Right hindlimb (tissue), 1 donor: ENCODE measurements at regions not wholly inside any gene's neighbourhood (a gene's known extent, or its start where the extent isn't known, plus 50 kb on each side); places are given as distances from the start of the nearest gene placed in this dataset.

ENCODE experiments used
- DNase-seq: peaks from one replicate; pipeline ENCODE4 v3.0.0-alpha.2; 2018

- DNase-seq, result no peak
Observed at GRCh38 chr20:39795401-39796272, 833.5 kb downstream of the DHX35 start.

DNA sequence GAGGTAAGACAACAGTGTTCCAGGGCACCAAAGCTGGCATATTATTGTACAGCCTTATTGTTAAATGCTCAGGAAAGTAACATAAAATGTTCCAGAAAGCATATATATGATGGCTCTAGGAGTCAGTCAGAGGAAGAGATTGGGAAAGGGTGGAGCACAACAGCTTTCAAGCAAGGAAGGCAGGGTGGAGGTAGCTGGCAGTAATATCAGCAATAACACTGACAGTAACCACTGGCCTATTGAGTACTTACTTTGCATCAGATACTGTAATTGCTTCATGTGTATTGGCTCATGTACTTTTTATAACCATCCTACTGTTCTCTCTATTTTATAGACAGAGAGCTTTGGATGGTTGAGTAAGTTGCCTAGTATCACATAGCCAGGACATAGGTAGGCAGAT lies 830.2 kb downstream of the DHX35 start:
- DNase-seq, result no peak

DNA sequence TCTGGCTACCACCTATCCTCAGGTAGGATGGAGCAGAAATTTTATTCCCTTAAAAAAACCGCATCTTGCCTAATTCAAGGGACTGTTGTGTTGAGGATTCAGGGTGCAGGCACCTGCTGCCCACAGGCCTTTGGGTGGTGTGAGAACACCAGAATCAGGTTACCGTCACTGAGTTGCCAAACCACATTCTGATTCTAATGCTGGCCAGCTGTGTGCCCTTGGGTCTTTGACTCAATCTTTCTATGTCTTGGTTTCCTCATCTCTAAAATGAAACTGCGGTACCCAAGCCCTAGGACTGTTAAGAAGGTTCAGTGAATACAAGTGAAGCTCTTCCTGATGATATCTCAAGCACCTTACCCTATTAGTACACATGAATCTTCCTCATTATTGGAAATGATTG lies 827.3 kb downstream of the DHX35 start:
- DNase-seq, result no peak

DNA sequence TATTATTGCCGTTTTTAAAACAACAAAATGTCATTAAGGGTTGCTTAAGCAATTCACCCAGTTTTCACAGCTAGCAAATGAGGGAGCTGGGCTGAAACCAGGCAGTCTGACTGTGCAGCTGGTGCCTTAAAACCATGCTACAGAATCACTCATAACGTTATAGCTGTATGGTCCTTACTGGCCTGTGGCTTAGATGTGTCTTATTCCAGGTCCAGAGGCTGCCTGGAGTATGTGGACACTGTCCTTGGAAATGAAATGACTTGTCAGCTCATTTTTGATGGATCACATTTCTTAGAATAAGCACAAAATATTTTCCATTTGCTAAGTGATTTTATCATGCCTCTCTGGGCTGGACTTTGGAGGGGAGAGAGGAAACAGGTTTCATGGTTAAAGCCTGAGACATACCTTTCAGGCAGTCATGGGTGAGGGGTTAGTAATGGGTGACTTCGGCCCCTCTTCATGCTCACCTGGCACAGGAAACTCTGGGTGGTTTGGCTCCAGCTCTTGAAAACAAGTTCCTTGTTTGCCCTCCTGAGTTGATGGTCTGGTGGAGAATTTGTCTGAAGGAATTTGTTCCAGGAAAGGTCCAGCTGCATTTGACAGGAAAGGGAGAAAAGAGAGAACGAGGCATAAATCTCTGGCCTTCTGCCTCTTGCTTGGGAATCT lies 823.2 kb downstream of the DHX35 start:
- DNase-seq, result no peak

- no peak for DNase-seq
Observed at GRCh38 chr20:39784693-39785092, 822.5 kb downstream of the DHX35 start.

DNA sequence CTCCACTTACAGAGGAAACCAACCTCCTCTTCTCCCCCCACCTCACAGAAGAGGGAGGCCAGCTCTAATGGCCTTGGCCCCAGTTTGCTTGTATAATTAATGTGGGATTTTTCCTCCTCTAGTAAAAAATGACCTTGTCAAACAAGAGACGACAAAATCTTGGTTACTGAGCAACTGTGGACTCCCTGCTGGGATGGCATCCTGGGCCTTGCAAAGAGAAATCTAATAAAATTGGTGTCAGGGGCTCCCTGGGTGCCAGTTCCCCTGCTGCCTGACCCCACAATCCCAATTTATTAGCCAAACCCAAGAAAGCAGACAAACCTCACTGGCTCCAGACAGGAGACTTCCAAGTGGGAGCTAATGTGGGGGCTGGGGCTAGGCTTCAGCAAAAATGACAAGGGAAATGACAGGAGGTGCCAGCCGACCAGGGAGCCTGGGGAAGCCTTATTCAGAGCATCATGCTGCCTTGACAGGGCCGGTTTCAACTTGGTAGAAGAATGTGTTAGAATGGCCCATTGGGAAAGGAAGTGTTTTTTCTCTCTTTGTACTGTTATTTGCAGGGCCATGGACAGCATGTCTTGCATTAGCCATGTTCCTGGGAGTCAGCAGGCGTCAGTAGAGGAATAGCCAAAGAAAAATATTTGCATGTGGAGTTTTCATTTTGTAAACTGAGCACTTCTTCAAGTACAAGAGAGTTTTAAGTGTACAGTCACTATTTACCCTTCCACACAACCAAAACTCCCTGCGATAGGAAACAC lies 816.9 kb downstream of the DHX35 start:
- no peak for DNase-seq

DNA sequence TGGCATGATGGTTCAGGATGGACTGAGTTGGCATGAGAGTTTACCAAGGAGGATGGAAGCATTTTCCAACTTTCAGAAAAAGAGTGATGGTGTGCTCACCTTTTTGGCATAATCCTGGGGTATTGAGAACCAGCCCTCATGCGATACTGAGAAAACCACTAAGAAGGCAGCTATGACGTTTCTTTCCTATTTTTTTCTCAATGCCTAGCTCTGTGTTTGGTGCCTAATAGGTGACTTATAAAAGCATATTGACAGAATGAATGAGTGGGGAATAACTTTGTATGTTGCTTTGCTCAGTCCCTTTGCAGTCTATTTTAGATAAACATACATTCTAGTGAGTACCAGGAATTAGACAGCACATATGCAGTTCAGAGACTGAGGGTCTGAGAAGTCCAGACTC lies 816.3 kb downstream of the DHX35 start:
- no peak for DNase-seq

DNA sequence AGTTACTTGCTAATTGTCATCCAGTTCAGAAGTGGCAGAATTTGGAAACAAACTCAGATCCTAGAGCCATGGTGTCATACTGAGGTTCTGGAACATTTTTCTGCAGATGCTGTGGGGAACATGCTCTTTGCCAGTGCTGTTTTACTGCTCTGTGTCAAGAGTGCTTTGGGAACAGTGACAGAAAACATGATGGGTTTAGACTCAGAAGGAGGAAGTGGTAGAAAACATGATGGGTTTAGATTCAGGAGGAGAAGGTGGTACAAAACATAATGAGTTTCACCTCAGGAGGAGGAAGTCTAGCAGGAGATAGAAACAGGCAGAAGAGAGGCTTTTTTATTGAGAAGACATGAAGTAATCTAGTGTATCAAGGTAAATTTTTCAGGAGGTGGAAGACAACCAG lies 815.5 kb downstream of the DHX35 start:
- no peak for DNase-seq

DNA sequence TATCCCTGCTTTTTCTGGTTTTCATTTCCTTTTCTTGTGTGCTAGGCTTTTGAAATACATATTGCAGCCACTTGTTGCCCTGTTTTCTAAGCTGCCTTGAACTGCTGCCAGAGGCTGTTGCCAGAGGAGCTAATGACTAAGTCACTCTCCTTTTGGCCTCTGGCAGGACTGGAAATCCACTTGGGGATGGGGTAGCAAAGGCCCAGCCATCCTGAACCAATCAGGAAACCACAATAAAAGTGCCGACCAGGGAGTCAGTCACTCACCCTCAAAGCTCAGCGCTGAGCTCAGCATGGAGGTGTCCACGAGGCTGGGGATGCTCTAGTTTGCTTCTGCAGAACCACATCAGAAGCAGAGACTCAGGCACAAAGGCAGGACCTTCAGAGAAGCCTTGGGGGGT lies 813.0 kb downstream of the DHX35 start:
- DNase-seq, result peak; percentile 28

DNA sequence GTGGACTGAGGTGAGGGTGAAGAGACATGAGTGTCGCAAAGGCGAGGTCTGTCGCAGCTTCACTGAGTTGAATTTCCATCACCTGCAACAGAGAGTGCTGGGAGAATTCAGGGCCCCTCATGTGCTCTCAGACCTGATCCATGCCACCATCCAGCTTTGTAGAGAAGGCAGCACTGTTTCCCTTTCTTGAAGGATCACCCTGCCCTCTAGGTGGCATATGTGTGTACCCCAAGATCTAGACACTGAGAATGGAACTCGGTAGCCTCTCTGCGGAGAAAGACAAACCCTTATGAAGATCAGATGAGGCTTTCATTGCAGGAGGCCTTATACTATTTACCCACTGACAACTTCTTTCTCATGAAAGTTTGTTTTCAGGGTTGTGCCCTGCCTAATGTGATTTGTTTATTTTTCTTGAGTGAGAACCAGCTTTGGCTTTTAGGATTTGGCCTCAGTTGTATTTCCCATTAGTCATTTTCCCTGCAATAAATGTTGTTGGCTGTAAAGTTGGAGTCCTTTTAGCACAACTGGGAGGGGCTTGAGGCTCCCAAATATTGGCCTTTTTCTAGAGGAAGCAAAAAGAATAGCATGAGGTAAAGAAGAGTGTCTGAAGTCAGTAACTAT lies 811.3 kb downstream of the DHX35 start:
- no peak for DNase-seq

DNA sequence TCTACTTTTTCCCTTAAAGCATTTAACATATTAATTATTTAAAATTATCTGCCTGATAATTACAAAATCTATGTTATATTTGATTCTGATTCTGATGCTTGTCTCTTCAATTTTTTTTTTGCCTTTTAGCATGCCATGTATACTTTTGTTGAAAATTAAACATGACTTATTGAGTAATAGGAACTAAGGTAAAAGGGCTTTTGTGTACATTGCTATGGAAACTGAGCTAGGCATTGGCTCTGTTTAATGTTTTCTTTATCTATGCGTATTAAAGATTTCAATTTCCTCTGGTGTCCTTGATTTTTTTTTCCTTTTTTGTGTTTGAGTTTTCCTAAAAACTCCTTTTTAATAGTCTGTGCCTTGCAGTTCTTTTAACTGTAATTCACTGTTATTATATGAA lies 805.2 kb downstream of the DHX35 start:
- no peak for DNase-seq

DNA sequence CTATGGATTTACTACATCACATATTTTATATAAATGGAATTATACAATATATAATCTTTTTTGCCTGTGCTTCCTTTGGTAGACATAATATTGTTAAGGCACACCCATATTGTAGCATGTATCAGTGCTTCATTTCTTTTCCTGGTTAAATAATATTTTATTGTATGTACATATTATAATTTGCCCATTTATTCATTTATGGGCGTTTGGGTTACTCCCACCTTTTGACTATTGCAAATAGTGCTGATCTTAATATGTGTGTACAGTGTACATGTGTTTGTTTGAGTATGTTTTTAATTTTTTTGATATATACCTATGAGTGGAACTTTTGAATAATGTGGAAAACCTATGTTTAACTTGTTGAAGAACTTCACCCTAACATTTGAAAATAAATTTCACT lies 804.2 kb downstream of the DHX35 start:
- no peak for DNase-seq

DNA sequence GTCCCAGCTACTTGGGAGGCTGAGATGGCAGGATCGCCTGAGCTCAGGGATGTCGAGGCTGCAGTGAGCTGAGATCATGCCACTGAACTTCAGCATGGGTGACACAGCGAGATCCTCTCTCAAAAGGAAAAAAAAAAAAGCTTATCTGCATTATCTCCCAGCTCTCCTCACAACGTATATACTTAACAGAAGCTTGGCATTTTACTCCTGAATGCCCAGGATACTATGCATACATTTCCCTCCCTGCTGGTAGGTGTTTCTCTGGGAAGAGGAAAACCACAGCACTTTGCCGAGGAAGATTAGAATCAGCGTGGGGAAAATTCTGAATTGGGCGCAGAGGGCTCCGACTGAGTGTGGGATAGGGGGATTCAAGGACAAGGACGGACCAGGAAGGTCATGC lies 800.6 kb downstream of the DHX35 start:
- no peak for DNase-seq

DNA sequence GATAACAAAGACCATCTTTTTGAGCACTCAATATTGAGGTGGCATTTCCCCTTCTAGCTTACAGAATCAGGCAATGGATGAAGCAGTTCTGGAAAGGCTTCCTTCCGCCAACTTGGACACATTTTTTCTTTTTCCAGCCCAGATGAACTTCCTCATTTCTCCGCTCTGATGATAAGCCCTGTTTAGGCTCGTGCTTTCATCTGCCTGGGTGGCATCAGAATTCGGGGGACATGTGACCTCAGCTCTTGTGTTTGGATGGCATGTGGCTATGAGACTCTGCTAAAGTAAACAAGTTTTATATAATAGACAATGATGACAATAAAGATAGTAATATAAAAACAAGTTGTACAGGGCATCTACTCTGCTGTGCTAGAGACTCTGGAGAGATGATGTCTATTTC lies 796.7 kb downstream of the DHX35 start:
- no peak for DNase-seq

DNA sequence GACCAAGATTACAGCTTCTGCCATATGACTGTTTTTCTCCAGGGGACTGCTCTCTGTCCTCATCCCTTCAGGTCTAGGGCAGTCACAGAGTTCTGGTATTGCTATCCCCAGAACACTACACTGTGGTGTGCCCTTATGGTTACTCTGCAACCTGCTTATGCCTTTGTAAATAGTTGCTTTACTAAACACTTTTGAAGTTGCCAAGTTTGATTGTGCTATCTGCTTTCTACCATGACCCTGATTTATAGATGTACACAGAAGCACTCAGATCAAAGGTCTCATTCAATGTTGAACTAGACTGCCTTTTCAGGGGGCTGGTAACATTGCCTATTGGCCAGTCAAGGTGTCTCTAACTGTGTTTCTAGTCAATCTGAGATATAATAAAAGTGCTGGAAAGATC lies 794.7 kb downstream of the DHX35 start:
- no peak for DNase-seq

DNA sequence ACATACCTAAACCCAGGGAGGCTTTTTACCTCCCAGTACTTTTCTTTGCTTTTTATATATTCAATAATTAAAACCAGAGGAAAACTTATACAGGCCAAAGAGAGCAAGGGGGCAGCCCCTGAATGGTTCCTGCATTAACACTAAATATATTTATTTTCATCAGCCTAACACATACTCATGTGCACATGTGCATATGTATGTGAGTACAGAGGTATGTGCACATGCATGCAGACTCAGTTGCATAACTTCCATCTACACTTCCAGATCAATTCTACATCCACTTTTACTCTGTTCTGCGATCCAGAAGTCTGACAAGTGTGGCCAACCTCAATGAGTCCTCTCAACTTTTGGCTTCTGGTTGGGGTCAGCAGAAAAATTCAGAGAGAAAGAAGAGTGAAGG lies 794.2 kb downstream of the DHX35 start:
- no peak for DNase-seq

DNA sequence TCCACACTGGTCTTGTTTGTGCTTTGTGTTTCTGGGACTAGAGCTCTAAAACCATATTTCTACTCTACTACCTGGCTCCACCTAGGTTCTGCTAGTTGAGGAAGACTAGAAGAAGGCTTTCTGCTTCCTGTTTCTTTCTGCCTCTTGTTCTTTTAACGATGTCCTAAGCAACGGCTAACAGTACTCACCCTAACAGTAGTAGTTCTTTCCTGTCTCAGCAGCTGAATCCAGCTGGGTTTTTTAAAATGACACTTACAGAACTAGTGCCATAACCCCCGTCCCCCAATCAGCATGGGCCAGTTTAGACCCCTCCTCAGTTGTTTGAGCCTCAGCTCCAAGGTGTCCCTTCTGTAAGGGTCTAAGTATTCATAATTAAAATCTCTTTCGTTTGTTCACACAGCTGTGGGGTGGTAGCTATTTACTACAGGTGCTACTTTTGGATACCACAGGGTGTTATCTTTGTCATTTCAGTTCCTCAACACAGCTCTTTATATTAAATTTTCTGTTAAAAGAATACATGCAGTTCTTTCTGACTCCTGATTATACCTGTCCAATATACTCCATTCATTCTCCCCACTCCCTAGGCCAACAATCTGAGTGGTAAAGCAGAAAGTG lies 790.2 kb downstream of the DHX35 start:
- DNase-seq, result no peak

GRCh38 chr20:39751557-39752137 lies 789.5 kb downstream of the DHX35 start:
- DNase-seq, result no peak

DNA sequence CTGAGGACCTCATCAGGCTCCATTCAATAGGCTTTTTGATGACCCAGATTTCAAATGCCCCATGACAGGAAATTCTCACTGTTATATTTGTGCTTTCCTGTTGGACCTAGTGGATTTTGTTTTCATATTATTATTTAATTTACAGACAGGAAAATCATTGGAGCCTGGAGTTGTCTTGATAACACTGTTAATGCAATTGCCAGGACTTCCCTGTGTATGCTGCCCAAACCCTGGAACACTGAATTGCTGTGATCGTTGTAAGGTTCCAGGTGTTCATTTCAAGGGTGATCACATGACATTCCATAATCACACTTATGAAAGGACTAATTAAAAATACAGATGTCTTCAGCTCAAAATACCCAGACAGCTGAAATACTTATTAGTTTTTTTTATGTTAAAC lies 783.2 kb downstream of the DHX35 start:
- no peak for DNase-seq

GRCh38 chr20:39738651-39739050 lies 776.5 kb downstream of the DHX35 start:
- DNase-seq, result no peak

DNA sequence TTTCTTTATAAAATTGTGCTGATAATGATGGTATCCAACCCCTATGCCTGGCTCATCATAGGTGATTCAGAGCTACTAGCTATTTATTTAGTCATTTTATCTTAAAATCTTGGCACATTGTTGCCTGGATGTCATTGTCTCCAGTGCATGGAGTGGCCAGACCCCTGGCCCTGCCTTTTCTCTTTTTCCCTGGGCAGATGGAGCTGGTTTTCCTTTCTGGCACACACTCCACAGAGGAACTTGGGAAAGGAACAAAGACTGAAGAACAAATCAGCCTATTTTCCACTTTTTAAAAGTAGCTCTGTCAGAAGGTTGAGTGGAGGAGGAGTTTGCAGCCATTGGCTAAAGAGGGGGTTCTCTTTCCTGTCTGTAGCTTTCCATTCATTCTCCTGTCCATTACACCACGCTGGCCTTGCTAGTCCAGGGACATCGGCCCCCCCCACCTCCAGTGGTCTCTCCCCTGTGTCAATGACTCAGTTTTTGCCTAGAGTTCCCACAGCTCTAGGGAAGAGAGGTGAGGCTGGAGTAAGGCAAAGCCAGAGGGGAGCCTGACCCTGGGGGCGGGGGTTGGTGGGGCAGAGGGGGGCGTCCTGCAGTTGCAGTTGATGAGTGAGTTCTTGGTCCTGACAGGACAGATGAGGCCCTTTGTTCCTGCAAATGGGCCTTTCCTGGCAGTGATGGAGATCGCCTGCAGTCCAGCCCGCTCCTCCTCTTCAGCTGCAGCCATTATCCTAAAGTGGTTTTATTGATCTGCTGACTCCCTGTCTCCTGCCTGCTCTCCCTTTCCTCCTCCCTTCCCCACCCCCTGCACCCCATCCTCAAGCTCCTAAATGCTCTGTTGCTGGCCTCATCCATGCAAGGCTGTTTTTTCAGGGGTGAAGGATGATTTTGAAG lies 774.5 kb downstream of the DHX35 start:
- DNase-seq, result no peak
